Renal cortex interstitium (tissue), 11 donors: ENCODE measurements at regions not wholly inside any gene's neighbourhood (a gene's known extent, or its start where the extent isn't known, plus 50 kb on each side); places are given as distances from the start of the nearest gene placed in this dataset.
"Not testable (repeated sequence)": the region's sequence is repeated elsewhere in the genome, so short reads cannot be mapped to it uniquely, and the experiment has no call there.

ENCODE experiments used
- DNase-seq, 11 donors: peaks; one replicate each; pipeline ENCODE4 v3.0.0-alpha.2; 2013; ENCODE audit warnings: low read depth in 9 of 11, low spot score in 4 of 11; ENCODE audit errors: extremely low read depth in 1 of 11

- DNase-seq, result no peak
These were observed 594.4 kb downstream of the SLITRK6 start for GRCh38 chr13:85204668-85205344.

DNA sequence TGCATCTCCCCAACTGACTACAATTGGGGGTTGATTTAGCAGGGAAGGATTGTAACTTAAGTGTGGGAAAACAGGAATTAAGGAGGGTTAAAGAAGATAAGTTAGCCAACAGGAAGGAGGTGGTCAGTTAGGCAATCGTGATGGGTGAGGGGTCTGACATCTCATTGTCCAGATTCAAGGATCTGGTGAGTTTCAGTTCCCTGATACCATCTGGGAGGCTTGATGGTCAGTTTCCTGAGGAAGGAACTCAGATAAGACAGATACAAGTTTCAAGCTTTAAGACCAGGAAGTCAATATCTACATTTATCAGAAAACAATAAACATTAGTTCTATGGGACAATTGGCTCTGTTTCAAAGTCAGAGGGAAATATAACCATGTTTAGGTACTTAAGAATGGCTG lies 601.8 kb downstream of the SLITRK6 start:
- no peak for DNase-seq

DNA sequence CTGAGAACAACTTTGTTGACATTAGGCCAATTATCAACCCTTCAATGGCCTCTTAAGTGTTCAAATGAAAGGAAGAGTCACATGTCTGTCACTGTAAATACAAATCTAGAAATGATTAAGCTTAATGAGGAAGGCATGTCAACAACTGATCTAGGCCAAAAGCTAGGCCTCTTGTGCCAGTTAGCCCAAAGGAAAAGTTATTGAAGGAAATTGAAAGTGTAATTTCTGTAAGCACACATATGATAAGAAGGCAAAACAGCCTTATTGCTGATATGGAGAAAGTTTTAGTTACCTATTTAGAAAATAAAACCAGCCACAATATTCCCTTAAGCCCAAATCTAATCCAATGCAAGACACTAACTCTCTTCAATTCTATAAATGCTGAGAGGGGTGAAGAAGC lies 604.7 kb downstream of the SLITRK6 start:
- no peak for DNase-seq

DNA sequence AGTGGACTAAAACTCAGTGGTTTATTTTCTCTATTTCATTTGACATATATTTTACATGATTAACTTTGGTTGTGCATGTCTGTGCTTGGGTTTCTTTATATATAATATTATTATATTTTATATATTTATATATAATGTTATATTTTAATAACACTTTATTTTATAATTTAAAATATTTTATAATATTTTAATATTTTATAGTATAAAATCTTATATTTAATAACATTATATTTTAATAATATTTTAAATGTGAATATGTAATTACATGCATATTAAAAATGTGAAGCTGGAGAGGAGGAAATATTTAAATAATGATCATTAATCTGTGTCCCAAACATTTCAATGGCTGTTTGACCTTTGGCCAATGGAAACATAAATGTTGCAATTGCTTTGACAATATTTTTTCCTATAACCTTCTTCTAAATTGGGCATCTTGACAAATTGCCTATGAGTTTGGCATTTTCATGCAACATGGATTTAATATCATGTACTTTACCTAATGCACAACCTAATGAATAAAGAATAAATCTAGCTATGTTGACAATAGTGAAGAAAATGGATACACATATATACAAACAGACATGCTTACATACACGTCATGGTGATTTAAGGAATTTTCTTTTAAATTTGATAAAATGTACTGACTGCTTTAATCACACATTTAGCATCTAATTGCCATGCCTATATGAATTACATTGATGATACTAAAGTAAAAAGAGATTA lies 607.1 kb downstream of the SLITRK6 start:
- no peak for DNase-seq

- no peak for DNase-seq
These were observed 612.7 kb downstream of the SLITRK6 start for GRCh38 chr13:85186356-85187045.

DNA sequence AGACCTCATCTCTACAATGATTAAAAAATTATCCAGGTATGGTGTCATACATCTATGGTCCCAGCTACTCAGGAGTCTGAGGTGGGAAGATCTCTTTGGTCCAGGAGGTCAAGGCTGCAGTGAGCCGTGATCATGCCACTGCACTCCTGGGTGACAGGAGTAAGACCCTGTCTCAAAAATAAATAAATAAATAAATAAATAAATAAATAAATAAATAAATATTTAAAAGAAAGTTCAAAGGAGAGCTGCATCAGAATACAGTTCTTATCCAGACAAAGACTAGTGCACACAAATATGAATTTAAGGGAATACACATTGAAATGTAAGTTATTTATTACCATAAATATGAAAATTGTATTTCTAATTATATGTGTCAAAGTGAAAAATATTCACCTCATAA lies 624.9 kb downstream of the SLITRK6 start:
- DNase-seq, result no peak

- DNase-seq, result no peak
These were observed 628.8 kb downstream of the SLITRK6 start for GRCh38 chr13:85170372-85170771.

DNA sequence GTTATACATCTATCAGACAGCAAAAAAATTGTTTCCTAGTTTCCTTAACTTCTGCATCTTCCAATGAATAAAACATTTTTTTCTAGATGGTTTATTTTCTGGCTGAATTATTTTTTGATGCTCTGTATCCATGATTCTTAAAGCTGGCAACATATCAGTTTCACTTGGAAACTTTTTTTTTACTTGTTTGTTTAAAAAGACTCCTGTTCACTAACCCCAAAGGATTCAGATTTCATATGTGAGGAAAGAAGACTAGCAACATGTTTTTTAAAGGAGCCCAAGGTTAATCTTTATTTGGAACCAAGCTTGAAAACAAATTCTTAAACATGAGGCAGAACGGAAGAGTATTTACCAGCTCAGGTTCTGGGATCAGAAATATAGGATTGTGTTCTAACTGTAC lies 632.3 kb downstream of the SLITRK6 start:
- no peak for DNase-seq

DNA sequence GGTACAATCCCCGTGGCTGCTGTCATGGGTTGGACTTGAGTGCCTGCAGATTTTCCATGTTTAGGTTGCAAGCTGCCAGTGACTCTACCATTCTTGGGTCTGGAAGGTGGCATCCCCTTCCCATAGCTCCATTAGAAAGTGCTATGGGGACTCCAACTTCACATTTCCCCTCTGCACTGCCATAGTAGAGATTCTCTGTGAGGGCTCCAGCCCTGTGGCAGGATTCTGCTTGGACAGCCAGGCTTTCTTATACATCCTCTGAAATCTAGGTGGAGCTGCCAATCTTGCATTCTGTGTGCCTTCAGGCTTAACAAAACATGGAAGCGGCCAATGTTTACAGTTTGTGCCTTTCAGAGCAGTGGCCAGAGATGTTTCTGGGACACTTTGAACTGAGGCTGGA lies 636.2 kb downstream of the SLITRK6 start:
- no peak for DNase-seq

DNA sequence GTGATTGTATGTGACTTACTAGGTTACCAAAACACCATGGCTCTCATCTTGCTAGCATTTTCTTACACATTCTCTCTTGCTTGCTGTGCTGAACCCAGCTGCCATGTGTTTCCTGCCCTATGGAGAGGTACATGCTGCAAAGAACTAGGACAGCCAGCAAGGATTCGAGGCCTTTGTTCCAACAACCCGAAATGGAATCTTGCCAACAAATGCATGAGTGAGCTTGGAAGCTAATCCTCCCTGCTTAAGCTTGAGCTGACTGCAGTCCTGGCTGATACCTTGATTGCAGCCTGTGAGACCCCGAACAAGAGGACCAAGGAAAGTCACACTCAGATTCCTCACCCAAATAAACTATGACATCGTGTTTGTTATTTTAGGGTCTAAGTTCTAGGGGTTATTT lies 651.2 kb downstream of the SLITRK6 start:
- peak in 4 of 11 donors; percentile 12 to 39 (median 18) for DNase-seq

DNA sequence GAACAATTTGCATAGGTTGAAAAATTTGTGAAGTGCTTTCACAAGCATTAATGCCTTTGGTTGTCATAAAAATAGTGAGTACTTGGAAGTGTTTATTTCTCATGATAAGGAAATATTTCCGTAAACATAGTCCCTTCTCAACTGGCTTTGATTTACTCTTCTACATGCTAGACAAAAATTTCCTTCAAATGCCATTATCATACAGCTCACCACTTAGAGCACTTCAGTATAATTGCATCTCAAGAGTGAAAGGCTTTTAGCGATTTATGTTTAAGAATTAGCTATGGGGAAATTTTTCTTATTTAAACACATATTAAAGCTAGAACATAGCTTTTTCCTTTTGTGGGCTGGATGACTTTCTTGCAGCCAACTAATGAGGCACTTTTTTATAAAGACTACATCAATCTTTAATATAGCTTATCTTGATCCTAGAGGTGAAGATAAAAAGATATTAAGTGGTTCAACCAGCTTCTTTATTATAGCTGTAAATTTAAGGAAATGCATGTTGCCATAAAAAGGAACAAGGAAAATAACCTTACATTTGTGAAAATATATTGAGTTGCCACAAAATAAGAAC lies 656.8 kb downstream of the SLITRK6 start:
- peak in 3 of 11 donors; percentile 2 to 6 (median 5) for DNase-seq

DNA sequence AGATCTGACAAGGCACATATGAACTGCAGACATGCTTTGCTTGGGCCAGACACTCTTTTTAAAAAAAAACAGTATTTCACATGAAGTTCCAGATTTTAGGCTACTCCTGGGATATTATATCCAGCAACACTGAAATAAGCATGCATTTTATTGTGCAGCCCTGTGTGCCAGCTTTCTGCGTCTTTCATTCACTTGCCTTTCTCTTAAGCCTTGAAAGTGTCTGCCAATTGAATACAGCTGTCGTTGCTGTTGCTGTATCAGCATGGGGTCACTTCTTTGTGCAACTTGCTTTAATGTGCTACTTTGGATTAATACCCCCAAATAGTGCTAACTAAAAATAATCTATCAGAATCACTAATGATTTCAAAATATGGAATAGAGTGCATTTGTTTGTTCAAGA lies 657.8 kb downstream of the SLITRK6 start:
- DNase-seq, result no peak

DNA sequence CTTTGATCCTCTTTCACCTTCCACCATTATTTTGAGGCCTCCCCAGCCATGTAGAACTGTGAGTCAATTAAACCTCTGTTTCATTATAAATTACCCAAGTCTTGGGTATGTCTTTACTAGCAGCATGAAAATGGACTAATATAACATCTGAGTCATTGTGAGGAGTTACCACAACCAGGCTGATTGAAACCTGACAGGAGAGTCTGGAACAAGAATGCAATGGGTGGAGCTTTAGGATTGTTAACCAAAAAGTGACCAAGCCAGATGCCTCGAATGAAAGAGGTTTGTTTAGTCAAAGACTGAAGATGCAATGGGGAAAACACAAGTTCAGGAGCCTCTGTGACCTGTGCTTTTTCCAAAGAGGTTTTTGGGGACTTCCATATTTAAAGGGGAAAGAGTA lies 659.0 kb downstream of the SLITRK6 start:
- no peak for DNase-seq

DNA sequence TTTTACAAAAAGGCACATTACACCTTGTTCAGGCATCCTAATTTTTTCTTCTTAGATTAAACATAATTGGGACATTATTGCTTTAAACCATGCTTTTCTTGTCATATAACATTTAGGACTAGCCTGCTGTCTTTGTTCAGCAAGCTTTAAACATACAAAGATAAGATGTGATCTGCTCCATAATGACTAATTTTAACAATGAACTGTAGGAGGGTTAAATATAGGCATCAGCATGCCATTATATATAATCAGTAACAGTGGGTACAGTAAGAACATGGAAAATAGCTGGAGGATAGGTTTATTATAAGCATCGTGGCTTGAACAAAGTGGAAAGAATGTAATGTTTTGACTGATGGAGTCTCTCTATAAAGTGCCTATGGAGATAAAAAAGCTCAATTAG lies 661.7 kb downstream of the SLITRK6 start:
- no peak for DNase-seq

GRCh38 chr13:85132986-85133385 lies 666.2 kb downstream of the SLITRK6 start:
- no peak for DNase-seq

DNA sequence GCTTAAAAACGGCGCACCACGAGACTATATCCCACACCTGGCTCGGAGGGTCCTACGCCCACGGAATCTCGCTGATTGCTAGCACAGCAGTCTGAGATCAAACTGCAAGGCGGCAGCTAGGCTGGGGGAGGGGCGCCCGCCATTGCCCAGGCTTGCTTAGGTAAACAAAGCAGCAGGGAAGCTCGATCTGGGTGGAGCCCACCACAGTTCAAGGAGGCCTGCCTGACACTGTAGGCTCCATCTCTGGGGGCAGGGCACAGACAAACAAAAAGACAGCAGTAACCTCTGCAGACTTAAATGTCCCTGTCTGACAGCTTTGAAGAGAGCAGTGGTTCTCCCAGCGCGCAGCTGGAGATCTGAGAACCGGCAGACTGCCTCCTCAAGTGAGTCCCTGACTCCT lies 675.7 kb downstream of the SLITRK6 start:
- not testable (repeated sequence) for DNase-seq

DNA sequence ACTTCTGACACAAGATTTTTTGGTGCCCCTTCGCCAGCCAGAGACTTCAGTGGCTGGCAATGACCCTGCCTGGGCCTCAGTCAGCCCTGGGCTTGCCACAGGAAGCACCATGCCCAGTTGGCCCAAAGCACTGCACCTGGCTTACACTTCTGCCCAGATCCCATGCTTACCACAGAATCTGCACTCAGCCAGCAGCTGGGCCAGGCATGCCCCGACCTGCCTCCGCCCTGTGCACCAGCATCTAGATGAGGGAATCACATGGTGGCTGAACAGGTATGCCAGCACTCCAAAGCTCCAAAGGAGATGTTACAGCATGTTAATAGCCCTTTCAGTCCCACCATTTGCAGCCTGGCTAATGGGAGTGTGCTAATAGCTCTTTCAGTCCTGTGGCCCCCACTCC lies 690.9 kb downstream of the SLITRK6 start:
- DNase-seq, result no peak

- no peak for DNase-seq
These were observed 700.0 kb downstream of the SLITRK6 start for GRCh38 chr13:85099245-85099644.

DNA sequence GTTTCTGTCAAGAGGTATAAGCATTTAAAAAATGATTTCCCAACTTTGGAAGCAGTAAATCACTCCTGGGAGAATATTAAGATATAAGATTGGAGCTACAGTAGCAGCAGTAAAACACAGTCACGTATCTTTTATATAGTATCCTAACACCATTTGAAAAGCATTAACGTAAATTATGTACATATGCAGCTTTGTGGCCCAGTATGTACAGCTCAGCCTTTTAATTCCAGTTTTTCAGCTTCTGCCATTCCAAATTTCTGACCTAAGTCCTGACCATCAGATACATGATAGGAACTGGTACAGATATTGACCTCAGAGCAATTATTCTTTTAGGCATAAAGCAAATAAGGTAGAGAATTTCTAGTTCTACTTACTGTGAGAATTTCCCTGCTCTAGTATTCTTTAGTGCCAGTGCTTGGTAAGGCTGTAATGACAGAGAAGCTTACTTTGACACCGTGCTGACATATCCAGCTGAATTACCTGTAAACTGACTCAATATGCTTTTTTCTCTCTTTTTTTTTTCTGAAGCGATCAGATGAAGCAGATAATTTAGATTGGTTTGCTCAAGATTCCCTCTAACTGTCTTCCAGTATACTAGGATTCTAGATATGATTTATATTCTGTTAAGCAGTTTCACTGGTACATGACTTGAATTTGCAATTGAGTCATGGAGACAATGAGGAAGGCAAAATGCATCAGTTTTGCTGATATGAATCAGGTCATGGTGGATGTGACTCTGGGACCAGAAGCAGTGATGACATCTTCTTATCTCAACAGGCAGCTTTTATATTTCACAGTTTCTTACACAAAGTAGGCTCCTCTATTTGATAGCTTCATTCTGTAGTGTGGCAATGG lies 703.6 kb downstream of the SLITRK6 start:
- DNase-seq, result peak in 1 of 11 donors; percentile 2
